ENCODE measurements at regions not wholly inside any gene's neighbourhood (a gene's known extent, or its start where the extent isn't known, plus 50 kb on each side); places are given as distances from the start of the nearest gene placed in this dataset.

DNA sequence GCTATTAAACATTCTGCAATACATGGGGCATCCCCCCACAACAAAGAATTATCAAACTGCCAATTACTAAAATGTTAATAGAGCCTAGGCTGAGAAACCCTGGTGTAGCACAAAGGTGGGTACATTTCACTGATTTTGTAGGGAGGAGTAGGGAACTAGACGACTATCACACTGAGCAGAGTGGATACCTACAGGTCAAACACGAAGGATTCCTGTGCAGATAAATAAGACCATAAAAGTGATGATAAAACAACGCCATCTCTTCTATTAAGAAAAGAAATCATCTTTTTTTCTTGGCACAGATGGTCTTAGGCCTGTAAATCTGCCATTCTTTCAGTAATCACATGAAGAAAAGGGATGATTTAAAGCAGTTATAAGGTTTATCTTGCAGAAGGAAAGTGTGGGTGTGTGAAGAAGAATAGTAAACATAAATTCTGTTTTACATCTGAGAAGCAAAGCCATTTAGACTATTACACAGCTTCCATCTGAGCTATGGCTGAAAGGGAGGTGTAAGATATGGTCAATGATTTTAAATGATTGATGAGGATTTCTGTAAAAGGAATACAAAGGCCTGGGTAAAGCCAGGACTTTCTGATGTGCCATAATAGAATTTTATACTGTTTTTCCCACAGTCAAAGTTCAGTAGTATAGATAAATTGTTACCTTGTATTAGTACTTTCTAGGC lies 429.4 kb upstream of the GOT2 start:
- DNase-seq (no peak), ATAC-seq (no peak)
- no TSS peak for BruUV-seq (replicated peaks)
- H3K4me2 ChIP-seq (ENCODE audit: low read length): no peak overlapping the region
- no peaks in the 10 kb centered on the region for H3F3A ChIP-seq (ENCODE audit: low read length, unreplicated experiment)
- no peak overlapping the region for H3K4me3 ChIP-seq (ENCODE audit: low read length)
- no peak overlapping the region for H3K9ac ChIP-seq (ENCODE audit: low read length)
- ChIA-PET CTCF (no interaction called here), POLR2A (ENCODE audit: unreplicated experiment) (no interaction called here)
- H2AFZ ChIP-seq (ENCODE audit: low read length): no peak overlapping the region
- no peaks in the 10 kb centered on the region for H3K9me2 ChIP-seq (replicated peaks; ENCODE audit: low read length)
- intact Hi-C loops (cut with micrococcal nuclease): no loop called here
- H3K4me1 ChIP-seq (ENCODE audit: insufficient read depth, low read length): no peaks in the 10 kb centered on the region
- H3K9me3 ChIP-seq (ENCODE audit: low read length): no peaks in the 10 kb centered on the region
- H3K27me3 ChIP-seq (ENCODE audit: low read length): peaks cover 3% of the 10 kb centered on the region; the same call in 1 of the 2 replicates
- no peak overlapping the region for H3K27ac ChIP-seq (ENCODE audit: low read length)
- no peaks in the 10 kb centered on the region for H4K20me1 ChIP-seq (ENCODE audit: low read length)
- H3K79me2 ChIP-seq (ENCODE audit: low read length): no peaks in the 10 kb centered on the region
- TF ChIP-seq, protein P1, sequence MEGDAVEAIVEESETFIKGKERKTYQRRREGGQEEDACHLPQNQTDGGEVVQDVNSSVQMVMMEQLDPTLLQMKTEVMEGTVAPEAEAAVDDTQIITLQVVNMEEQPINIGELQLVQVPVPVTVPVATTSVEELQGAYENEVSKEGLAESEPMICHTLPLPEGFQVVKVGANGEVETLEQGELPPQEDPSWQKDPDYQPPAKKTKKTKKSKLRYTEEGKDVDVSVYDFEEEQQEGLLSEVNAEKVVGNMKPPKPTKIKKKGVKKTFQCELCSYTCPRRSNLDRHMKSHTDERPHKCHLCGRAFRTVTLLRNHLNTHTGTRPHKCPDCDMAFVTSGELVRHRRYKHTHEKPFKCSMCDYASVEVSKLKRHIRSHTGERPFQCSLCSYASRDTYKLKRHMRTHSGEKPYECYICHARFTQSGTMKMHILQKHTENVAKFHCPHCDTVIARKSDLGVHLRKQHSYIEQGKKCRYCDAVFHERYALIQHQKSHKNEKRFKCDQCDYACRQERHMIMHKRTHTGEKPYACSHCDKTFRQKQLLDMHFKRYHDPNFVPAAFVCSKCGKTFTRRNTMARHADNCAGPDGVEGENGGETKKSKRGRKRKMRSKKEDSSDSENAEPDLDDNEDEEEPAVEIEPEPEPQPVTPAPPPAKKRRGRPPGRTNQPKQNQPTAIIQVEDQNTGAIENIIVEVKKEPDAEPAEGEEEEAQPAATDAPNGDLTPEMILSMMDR (conservative IDR thresholded peaks at IDR 0.05; ENCODE audit: low read depth, low read length): no peak
- TF ChIP-seq EZH2 (IDR thresholded peaks at IDR 0.05; ENCODE audit: low read length, unreplicated experiment): no peak
- H3K36me3 ChIP-seq (ENCODE audit: low read depth, low read length): no peaks in the 10 kb centered on the region

DNA sequence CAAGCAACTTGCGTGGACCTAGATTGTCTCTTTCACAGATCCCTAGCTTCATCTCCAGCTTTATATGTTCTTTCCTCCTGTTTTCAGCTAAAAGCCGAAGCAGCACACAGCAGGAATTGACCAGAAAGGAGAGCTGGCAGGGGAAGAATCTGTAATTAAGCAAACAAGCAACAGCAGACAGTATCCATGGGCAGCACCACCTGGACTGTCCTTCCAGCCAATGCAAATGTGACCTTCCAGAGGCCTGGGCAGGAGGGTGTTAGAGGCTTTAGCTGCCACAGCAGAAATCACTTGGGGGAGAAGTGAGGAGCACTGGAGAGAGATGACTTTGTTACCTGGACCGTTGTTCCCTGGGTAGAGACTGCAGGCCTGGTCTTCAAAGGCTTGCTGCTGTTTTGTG lies 427.6 kb upstream of the GOT2 start:
- Histone ChIP-seq H3K4me2 (ENCODE audit: low read length) (no peak overlapping the region), H3K79me2 (ENCODE audit: low read length) (no peaks in the 10 kb centered on the region), H3K36me3 (ENCODE audit: low read depth, low read length) (no peaks in the 10 kb centered on the region), H4K20me1 (ENCODE audit: low read length) (no peaks in the 10 kb centered on the region), H3K9ac (ENCODE audit: low read length) (no peak overlapping the region), H3K9me2 (replicated peaks; ENCODE audit: low read length) (no peaks in the 10 kb centered on the region), H2AFZ (ENCODE audit: low read length) (no peak overlapping the region), H3K27me3 (ENCODE audit: low read length) (peaks cover 3% of the 10 kb centered on the region; the same call in 1 of the 2 replicates), H3K4me1 (ENCODE audit: insufficient read depth, low read length) (no peaks in the 10 kb centered on the region), H3F3A (ENCODE audit: low read length, unreplicated experiment) (no peaks in the 10 kb centered on the region), H3K27ac (ENCODE audit: low read length) (no peak overlapping the region), H3K4me3 (ENCODE audit: low read length) (no peak overlapping the region), H3K9me3 (ENCODE audit: low read length) (no peaks in the 10 kb centered on the region)
- DNase-seq (no peak), ATAC-seq (no peak)
- ChIA-PET CTCF (no interaction called here), POLR2A (ENCODE audit: unreplicated experiment) (no interaction called here)
- TF ChIP-seq, protein P1 (conservative IDR thresholded peaks at IDR 0.05; ENCODE audit: low read depth, low read length): no peak
- TF ChIP-seq EZH2phosphoT487 (IDR thresholded peaks at IDR 0.05; ENCODE audit: borderline replicate concordance, low read length) (no peak), EZH2 (IDR thresholded peaks at IDR 0.05; ENCODE audit: low read length, unreplicated experiment) (no peak)
- intact Hi-C loops (cut with micrococcal nuclease): no loop called here
- no TSS peak for BruUV-seq (replicated peaks)

DNA sequence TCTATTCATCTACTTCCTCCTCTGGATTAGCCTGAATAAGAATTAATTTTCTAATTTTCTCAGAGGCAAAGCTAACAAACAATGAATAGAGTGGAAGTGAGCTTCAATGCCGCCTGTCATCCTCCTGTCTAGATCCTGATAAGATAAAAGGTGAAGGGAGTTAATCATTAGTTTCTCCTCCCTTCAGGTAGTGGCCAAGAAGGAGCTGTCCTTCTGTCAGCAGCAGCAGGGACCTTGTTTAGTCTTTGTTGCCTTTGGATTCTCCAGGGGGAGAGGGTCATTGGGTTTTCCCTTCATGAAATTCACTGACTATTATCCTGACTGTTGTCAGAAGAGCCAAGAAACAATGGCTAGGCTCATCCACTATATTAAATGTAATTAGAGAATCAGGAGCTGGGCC lies 420.2 kb upstream of the GOT2 start:
- TF ChIP-seq EZH2 (IDR thresholded peaks at IDR 0.05; ENCODE audit: low read length, unreplicated experiment) (no peak), EZH2phosphoT487 (IDR thresholded peaks at IDR 0.05; ENCODE audit: borderline replicate concordance, low read length) (no peak)
- TF ChIP-seq, protein P1 (conservative IDR thresholded peaks at IDR 0.05; ENCODE audit: low read depth, low read length): no peak
- DNase-seq (no peak), ATAC-seq (no peak)
- H3K4me1 ChIP-seq (ENCODE audit: insufficient read depth, low read length): no peaks in the 10 kb centered on the region
- no peak overlapping the region for H3K4me2 ChIP-seq (ENCODE audit: low read length)
- no peak overlapping the region for H3K27ac ChIP-seq (ENCODE audit: low read length)
- H3K4me3 ChIP-seq (ENCODE audit: low read length): no peak overlapping the region
- H4K20me1 ChIP-seq (ENCODE audit: low read length): no peaks in the 10 kb centered on the region
- H3K9me2 ChIP-seq (replicated peaks; ENCODE audit: low read length): no peaks in the 10 kb centered on the region
- intact Hi-C loops (cut with micrococcal nuclease): no loop called here
- H3K36me3 ChIP-seq (ENCODE audit: low read depth, low read length): no peaks in the 10 kb centered on the region
- POLR2A ChIA-PET (ENCODE audit: unreplicated experiment): no interaction called here
- no peaks in the 10 kb centered on the region for H3F3A ChIP-seq (ENCODE audit: low read length, unreplicated experiment)
- no TSS peak for BruUV-seq (replicated peaks)
- CTCF ChIA-PET: no interaction called here
- no peak overlapping the region for H3K9ac ChIP-seq (ENCODE audit: low read length)
- H2AFZ ChIP-seq (ENCODE audit: low read length): no peak overlapping the region
- no peaks in the 10 kb centered on the region for H3K27me3 ChIP-seq (ENCODE audit: low read length)
- no peaks in the 10 kb centered on the region for H3K79me2 ChIP-seq (ENCODE audit: low read length)
- no peaks in the 10 kb centered on the region for H3K9me3 ChIP-seq (ENCODE audit: low read length)

Data from PC-3 (cell line).